ENCODE measurements at regions not wholly inside any gene's neighbourhood (a gene's known extent, or its start where the extent isn't known, plus 50 kb on each side); places are given as distances from the start of the nearest gene placed in this dataset.

DNA sequence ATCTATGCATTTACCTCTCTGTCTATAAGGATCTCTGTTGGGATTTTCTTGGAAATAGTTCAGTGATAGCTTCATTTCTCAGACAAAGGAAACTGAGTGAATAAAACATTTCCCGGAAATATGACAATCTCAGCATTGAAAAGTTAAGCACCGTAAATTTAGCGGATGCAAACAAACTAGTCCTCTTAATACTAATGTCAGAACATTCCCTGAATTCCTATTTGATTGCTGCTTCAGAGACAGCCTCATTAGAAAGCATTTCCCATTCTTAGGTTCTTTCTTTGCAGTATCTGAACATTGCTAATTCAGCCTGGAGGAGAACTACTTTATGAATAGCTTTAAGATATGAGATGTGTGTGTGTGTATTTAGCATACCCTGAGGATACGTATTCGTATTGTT is 101.3 kb downstream of the NR2F2 start:
- TF ChIP-seq POLR2A (IDR thresholded peaks at IDR 0.05), result no peak
- TF ChIP-seq, protein P1, sequence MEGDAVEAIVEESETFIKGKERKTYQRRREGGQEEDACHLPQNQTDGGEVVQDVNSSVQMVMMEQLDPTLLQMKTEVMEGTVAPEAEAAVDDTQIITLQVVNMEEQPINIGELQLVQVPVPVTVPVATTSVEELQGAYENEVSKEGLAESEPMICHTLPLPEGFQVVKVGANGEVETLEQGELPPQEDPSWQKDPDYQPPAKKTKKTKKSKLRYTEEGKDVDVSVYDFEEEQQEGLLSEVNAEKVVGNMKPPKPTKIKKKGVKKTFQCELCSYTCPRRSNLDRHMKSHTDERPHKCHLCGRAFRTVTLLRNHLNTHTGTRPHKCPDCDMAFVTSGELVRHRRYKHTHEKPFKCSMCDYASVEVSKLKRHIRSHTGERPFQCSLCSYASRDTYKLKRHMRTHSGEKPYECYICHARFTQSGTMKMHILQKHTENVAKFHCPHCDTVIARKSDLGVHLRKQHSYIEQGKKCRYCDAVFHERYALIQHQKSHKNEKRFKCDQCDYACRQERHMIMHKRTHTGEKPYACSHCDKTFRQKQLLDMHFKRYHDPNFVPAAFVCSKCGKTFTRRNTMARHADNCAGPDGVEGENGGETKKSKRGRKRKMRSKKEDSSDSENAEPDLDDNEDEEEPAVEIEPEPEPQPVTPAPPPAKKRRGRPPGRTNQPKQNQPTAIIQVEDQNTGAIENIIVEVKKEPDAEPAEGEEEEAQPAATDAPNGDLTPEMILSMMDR (IDR thresholded peaks at IDR 0.05), result no peak
- no peak for TF ChIP-seq POLR2AphosphoS5 (IDR thresholded peaks at IDR 0.05)

Data from breast epithelium (tissue), 3 donors.